HL-60 (cell line): ENCODE measurements at regions not wholly inside any gene's neighbourhood (a gene's known extent, or its start where the extent isn't known, plus 50 kb on each side); places are given as distances from the start of the nearest gene placed in this dataset.

Experiments used
- CTCF ChIP-seq: IDR thresholded peaks from one replicate; pipeline ENCODE4 v1.5.1; 2011; ENCODE audit warnings: low read length, control low read depth, inconsistent platforms; ENCODE audit not compliant: insufficient read depth
- REST ChIP-seq: IDR thresholded peaks from 2 replicates; pipeline ENCODE4 v1.6.1; 2012; ENCODE audit warnings: low read depth; ENCODE audit not compliant: insufficient replicate concordance

GRCh38 chr1:67493148-67493547, 62.9 kb upstream of the SERBP1 start:
- no peak for TF ChIP-seq CTCF
- TF ChIP-seq REST, result no peak
